ENCODE measurements at regions not wholly inside any gene's neighbourhood (a gene's known extent, or its start where the extent isn't known, plus 50 kb on each side); places are given as distances from the start of the nearest gene placed in this dataset.

- no peaks in the 10 kb centered on the region for H3K27me3 ChIP-seq
- H3K27ac ChIP-seq: no peak overlapping the region
- no peaks in the 10 kb centered on the region for H3K36me3 ChIP-seq
- no peak overlapping the region for H3K4me3 ChIP-seq
- intact Hi-C loops (cut with DNase I): loop anchor here (10.0 kb wide), 1 partner anchor 1485 kb away; the partner anchor contains the start of gene HUWE1
- no peaks in the 10 kb centered on the region for H3K4me1 ChIP-seq
- no peaks in the 10 kb centered on the region for H3K9me3 ChIP-seq
- no peak for DNase-seq
- TF ChIP-seq POLR2A (IDR thresholded peaks at IDR 0.05) (no peak), EP300 (IDR thresholded peaks at IDR 0.05) (no peak), POLR2AphosphoS5 (IDR thresholded peaks at IDR 0.05) (no peak), CTCF (IDR thresholded peaks at IDR 0.05) (no peak)
These were observed 50.4 kb upstream of the PAGE5 start for GRCh38 chrX:55169782-55170181.

Measured in sigmoid colon (tissue), 5 donors.